Heart left ventricle (tissue), 16 donors: ENCODE measurements at regions not wholly inside any gene's neighbourhood (a gene's known extent, or its start where the extent isn't known, plus 50 kb on each side); places are given as distances from the start of the nearest gene placed in this dataset.

Source experiments
- ATAC-seq, 4 donors: fragments of 200-7000 bp; cut with Tn5 transposase; one replicate each; pipeline ENCODE4 v1.9.1; 2020 to 2022; ENCODE audit warnings: moderate library complexity in 4 of 4, mild to moderate bottlenecking in 3 of 4, moderate number of reproducible peaks in 1 of 4
- DNase-seq, 5 donors: peaks; one replicate each; pipeline ENCODE4 v3.0.0-alpha.2; 2020
- H3K27ac ChIP-seq, 12 donors: fragments of 200-600 bp; sonication (generic) in 4 of 12; one replicate each; pipeline versions ENCODE4 v1.5.0 to v1.8.0; 2016 to 2022; ENCODE audit warnings: mild to moderate bottlenecking in 2 of 12
- H3K27me3 ChIP-seq, 9 donors: fragments of 200-600 bp; sonication (generic) in 2 of 9; one replicate each; pipeline versions ENCODE4 v1.5.1 to v1.8.0; 2016 to 2022; ENCODE audit warnings: mild to moderate bottlenecking in 3 of 9
- H3K36me3 ChIP-seq, 9 donors: fragments of 200-600 bp; sonication (generic) in 2 of 9; one replicate each; pipeline versions ENCODE4 v1.5.0 to v1.8.0; 2018 to 2022; ENCODE audit warnings: mild to moderate bottlenecking in 2 of 9
- H3K4me1 ChIP-seq, 12 donors: fragments of 200-600 bp; sonication (generic) in 4 of 12; one replicate each; pipeline versions ENCODE4 v1.5.0 to v1.8.0; 2016 to 2022; ENCODE audit warnings: mild to moderate bottlenecking in 3 of 12
- H3K4me3 ChIP-seq, 12 donors: fragments of 200-600 bp; sonication (generic) in 4 of 12; one replicate each; pipeline versions ENCODE4 v1.5.0 to v1.8.0; 2017 to 2022; ENCODE audit warnings: mild to moderate bottlenecking in 9 of 12, moderate library complexity in 4 of 12
- H3K9me3 ChIP-seq, 12 donors: fragments of 200-600 bp; sonication (generic) in 4 of 12; one replicate each; pipeline versions ENCODE4 v1.5.0 to v1.8.0; 2016 to 2022; ENCODE audit warnings: mild to moderate bottlenecking in 1 of 12
- POLR2A ChIP-seq, 2 donors: fragments of 450-650 bp; IDR thresholded peaks; one replicate each; pipeline ENCODE4 v1.6.1; 2017; ENCODE audit warnings: antibody characterized with exemption in 2 of 2, mild to moderate bottlenecking in 2 of 2, moderate library complexity in 2 of 2
- WGBS, 4 donors: extraction: QIAGEN DNeasy Blood & Tissue Kit in 2 of 4; methylation state at CpG; one replicate each; pipeline versions ENCODE4 v1.1.5 to v1.1.7; 2013 to 2018; 5-methylcytosine and 5-hydroxymethylcytosine counted together
- intact Hi-C, 10 donors: fragments of 100-400 bp; cut with DNase I; formaldehyde crosslinking; loops; one replicate each; pipeline versions ENCODE4 v1.11.1 to v1.14.2; 2022
- TF ChIP-seq, protein P1 (sequence below), 12 donors: fragments of 200-600 bp; sonication (generic) in 4 of 12; IDR thresholded peaks; one replicate each; pipeline versions ENCODE4 v1.5.0 to v1.8.0; 2018 to 2022; ENCODE audit warnings: antibody characterized with exemption in 12 of 12, mild to moderate bottlenecking in 5 of 12
- donor health status: ischemic (EF 13 %, LVEDD 7.1; RV severe dilation, severe dysfunction).
- donor health status: healthy with polysubstance abuse.
- donor health status: DM: no; HTN: yes; CAD: no.
- donor health status: DM: no; HTN: no; CAD: no.
- donor health status: ischemic (EF 25% LVEDD 6.9; RV normal size, moderate dysfunction).
- donor health status: ischemic (EF 25% LVEDD 5.7; RV mildly dilated, moderate dysfunction).
- donor health status: healthy.
- donor health status: DM: yes; HTN: yes; CAD: no.
- donor health status: ischemic (EF 35%, LVEDD 5.7; RV mildly dilated, moderate dysfunction).
- donor health status: nonischemic (EF 11% LVEDD 7.7; RV severe dilation, severe dysfunction).
- donor health status: DM: yes; HTN: yes; CAD: no.
- donor health status: PGD.
- donor health status: ischemic (EF 29% LVEDD 5.4; RV normal size, mild dysfunction).
- donor health status: nonischemic (EF 23%, LVEDD 6.1; RV moderate dilation, normal function).

DNA sequence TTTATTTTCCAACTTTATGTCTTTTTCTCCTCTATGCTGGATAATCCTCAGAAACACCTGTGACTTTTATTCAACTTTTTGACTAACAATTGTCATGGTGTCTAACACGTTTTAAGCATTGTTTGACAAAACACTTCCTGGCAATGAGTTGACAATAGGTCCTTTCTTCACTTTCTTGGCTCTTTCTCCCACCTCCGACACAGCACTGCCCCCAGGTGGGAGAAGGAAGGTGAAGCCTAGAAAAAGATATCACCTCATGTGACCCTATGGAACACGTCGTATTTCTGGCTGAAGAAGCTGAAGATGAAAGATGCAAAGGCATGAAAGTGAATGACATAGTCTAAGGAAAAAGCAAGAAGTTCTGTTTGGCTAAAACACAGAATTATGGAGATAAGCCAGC, 430.0 kb downstream of the ETNK1 start:
- H3K27me3 ChIP-seq = no peaks in the 10 kb centered on the region
- no peak for ATAC-seq
- H3K4me1 ChIP-seq = no peaks in the 10 kb centered on the region
- no peak for DNase-seq
- H3K27ac ChIP-seq = no peak overlapping the region
- H3K9me3 ChIP-seq = no peaks in the 10 kb centered on the region
- no peaks in the 10 kb centered on the region for H3K36me3 ChIP-seq
- TF ChIP-seq, protein P1, sequence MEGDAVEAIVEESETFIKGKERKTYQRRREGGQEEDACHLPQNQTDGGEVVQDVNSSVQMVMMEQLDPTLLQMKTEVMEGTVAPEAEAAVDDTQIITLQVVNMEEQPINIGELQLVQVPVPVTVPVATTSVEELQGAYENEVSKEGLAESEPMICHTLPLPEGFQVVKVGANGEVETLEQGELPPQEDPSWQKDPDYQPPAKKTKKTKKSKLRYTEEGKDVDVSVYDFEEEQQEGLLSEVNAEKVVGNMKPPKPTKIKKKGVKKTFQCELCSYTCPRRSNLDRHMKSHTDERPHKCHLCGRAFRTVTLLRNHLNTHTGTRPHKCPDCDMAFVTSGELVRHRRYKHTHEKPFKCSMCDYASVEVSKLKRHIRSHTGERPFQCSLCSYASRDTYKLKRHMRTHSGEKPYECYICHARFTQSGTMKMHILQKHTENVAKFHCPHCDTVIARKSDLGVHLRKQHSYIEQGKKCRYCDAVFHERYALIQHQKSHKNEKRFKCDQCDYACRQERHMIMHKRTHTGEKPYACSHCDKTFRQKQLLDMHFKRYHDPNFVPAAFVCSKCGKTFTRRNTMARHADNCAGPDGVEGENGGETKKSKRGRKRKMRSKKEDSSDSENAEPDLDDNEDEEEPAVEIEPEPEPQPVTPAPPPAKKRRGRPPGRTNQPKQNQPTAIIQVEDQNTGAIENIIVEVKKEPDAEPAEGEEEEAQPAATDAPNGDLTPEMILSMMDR (IDR thresholded peaks at IDR 0.05) = peak in 7 of 12 donors; percentile 7 to 27 (median 20)
- no peak for TF ChIP-seq POLR2A (IDR thresholded peaks at IDR 0.05)
- intact Hi-C loops = loop anchor here in 2 of 10 donors (10.0 kb wide), 1 partner anchor 200 kb away; no protein-coding TSS in a partner anchor
- no peak overlapping the region for H3K4me3 ChIP-seq
- WGBS, 4 donors = 7 to 12% (median 10%) methylated on average over 4 of the region's 4 CpGs

DNA sequence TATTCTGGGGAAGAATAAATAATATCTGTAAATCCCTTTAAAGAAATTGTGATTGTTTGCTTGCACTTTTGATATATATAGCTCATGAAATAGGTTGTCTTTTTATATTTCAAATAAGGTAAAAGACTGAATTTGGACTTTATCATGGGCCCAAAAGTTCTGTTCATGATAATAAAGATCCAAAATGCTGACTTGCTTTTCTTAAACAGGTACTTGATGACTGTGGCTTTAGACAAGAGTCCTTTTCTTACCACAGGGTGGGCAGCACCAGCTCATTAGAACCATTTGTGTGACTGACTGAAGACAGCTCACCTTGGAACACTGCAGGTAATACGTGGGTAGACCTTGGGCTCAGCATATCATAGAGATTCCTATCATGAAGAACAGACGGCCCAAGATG, 432.6 kb downstream of the ETNK1 start:
- Histone ChIP-seq H3K9me3 (no peaks in the 10 kb centered on the region), H3K4me3 (no peak overlapping the region), H3K27ac (no peak overlapping the region), H3K27me3 (no peaks in the 10 kb centered on the region), H3K36me3 (no peaks in the 10 kb centered on the region), H3K4me1 (no peaks in the 10 kb centered on the region)
- no peak for DNase-seq
- WGBS, 4 donors = 49 to 59% (median 52%) methylated on average over 2 of the region's 2 CpGs
- intact Hi-C loops = loop anchor here in 2 of 10 donors (10.0 kb wide), 1 partner anchor 203 kb away; no protein-coding TSS in a partner anchor
- TF ChIP-seq, protein P1 (IDR thresholded peaks at IDR 0.05) = no peak
- TF ChIP-seq POLR2A (IDR thresholded peaks at IDR 0.05) = no peak
- ATAC-seq = no peak

DNA sequence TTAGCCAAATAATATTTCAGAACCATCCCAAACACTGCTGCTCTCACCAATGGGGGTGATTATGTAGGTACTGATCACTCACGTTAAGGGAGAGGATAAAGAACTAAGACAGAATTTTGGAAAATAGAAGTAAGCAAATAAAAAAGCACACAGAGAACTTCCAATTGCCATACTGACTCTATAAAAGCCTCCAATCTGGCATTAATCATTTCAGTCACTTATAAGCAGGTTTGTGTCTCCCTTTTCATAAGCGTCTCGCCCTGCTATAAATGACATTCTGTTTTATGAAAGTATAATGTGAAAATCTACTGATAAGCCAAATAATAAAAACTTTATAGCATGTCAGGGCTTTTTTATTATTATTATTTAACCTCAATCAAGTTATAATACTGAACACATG, 435.2 kb downstream of the ETNK1 start:
- no peak overlapping the region for H3K4me3 ChIP-seq
- H3K36me3 ChIP-seq = no peaks in the 10 kb centered on the region
- no peak for TF ChIP-seq POLR2A (IDR thresholded peaks at IDR 0.05)
- TF ChIP-seq, protein P1 (IDR thresholded peaks at IDR 0.05) = no peak
- DNase-seq = no peak
- WGBS, 4 donors = 88 to 91% (median 89%) methylated on average over 3 of the region's 3 CpGs
- intact Hi-C loops = no loop called here
- H3K9me3 ChIP-seq = no peaks in the 10 kb centered on the region
- no peaks in the 10 kb centered on the region for H3K4me1 ChIP-seq
- ATAC-seq = no peak
- H3K27me3 ChIP-seq = no peaks in the 10 kb centered on the region
- H3K27ac ChIP-seq = no peak overlapping the region

DNA sequence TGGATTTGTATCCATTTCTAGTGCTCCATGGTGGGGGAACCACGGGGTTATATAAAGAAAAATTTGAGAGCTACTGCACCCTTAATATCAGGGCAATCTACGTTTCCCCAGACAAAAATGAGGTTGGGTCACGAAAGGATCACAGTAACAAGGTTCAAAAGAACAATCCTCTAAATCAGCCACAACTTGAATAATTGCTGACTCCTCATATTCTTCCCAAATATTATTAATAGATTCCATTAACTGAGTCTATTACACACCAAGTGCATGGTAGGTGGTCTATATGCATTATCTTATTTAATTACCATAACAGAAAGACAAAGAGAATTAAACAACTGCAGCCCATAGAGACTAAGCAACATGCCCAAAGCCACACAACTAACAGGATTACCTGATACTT, 438.2 kb downstream of the ETNK1 start:
- Histone ChIP-seq H3K27ac (no peak overlapping the region), H3K4me3 (no peak overlapping the region), H3K9me3 (no peaks in the 10 kb centered on the region), H3K27me3 (no peaks in the 10 kb centered on the region), H3K4me1 (no peaks in the 10 kb centered on the region), H3K36me3 (no peaks in the 10 kb centered on the region)
- WGBS, 4 donors = 60 to 77% (median 73%) methylated on average over 3 of the region's 3 CpGs
- intact Hi-C loops = no loop called here
- DNase-seq (no peak), ATAC-seq (no peak)
- no peak for TF ChIP-seq POLR2A (IDR thresholded peaks at IDR 0.05)
- TF ChIP-seq, protein P1 (IDR thresholded peaks at IDR 0.05) = no peak
